GM19467 (cell line): ENCODE measurements at regions not wholly inside any gene's neighbourhood (a gene's known extent, or its start where the extent isn't known, plus 50 kb on each side); places are given as distances from the start of the nearest gene placed in this dataset.

Experiments
- ATAC-seq: cut with Tn5 transposase; IDR thresholded peaks from one replicate; pipeline ENCODE4 v1.9.1; 2021; ENCODE audit warnings: mild to moderate bottlenecking, moderate library complexity; ENCODE audit not compliant: unreplicated experiment

DNA sequence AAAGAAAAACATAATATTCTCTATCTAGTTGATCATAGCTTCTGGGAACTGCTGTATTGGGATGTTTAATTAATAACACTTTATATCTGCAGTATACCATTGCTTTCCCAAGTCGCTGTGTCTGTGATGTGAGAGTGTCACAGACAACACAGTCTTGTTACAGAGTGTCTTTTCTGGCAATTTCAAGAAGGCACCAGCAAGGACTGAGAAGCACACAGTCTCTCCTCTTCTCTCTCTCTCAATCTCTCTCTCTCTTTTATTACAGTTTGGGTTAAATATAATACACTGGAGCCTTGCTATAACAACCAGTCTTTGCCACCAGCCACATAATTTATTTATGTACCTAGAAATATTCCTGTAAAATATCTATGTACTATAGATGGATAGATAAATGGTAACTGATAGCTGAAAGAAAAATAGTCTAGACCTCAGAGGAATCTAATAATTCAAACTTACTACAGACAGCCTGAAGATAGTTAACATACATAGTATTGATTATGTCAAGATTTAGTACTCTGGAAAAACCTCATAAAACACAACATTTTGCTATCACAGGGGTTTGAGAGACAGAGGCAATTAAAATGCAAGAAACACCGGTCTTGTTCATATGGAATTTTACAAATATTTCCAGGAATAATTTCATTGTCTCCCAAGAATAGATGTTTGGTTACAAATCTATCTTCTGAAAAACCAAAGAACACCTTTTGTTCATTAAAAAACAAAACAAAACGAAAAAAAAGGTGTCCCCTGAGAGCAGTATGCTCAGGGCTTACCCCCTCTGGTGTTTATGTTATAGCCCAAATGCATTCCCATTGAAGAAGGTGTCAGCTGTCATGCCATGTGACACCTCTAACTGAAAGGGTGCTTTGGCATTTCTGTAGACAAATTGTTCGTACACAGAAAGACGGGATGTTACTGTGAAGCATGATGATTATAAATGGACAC is 507.8 kb downstream of the TBC1D4 start:
- ATAC-seq, result no peak

DNA sequence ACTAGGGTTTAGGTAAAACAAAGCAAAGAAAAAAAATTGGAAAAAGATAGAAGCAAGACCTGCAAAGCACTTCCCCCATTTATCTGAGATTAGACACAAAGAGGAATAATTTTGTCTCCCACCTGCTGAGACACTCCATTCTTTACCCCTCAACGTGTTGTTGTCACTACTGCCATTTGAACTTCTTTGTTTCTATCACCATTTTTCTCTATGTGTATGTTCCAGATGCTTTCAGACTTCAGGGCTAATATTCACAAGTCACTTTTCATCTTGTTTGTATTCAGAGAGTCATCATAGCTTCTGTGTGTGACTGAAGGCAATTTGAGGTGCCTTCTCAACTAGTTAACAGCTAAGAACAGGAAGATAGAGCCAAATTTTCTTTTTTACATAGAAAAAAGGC is 512.5 kb downstream of the TBC1D4 start:
- no peak for ATAC-seq

DNA sequence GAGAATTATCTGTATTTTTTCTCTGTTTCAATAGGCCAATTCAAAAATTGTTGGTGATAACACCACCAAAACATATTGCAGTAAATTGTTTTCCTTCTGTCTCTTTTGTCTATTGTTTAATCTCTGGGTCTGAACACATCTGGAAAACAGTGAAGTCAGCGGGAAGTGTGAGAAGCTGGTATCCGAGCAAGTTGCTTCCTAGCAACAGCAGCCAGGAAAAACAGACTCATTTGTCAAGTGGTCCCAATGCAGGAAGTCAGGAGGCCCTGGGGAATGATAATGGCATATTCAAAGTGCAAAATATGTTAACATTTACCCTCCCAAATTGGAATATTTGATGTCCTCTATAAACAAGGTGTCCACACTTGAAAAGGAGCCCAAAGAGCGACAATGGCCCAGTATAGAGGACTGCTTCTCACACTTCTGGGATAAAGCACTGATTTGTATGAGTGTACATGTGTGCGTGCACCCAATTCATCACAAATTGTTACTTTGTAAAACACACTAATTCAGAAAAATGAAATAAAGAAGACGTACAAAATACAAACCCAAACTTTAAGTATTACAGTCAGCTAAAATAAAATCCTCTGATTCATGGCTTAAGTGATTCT is 515.0 kb downstream of the TBC1D4 start:
- no peak for ATAC-seq

- no peak for ATAC-seq
Observed at GRCh38 chr13:74966275-74966674, 515.7 kb downstream of the TBC1D4 start.

- no peak for ATAC-seq
Observed at GRCh38 chr13:74945637-74946036, 536.3 kb downstream of the TBC1D4 start.

DNA sequence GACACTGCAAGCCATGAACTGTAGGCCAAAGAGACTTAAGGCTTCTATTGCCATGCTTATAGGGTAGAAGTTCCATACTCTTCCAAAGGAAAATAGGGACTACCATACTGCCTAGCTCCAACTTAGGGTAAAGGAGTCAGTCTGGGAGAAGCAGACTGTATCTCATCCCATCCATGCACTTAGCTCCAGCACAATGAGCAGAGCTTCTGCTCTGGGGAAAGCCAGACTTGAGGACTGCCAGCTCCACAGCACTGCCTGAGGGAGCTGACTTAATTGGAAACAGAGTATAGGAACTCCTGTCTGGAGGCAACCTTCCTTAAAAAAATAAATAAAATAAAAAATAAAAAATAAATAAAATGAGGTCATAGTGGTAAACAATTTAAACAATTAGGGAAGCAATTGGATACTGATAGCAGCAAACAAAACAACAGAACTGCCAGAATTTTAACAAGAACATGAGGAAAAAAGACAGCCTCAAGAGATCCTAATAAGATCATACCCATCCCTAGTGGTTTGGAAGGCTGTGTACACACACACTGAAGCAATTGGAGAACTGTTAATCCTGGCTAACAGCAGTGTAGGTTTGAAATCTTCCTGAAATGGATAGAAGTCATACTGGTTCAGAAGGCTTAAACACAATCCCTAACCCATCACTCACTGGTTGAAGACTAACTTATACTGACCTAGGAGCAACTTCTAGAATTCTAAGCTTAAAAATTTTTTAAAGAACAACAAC is 550.1 kb downstream of the TBC1D4 start:
- ATAC-seq, result no peak

- ATAC-seq, result no peak
Observed at GRCh38 chr13:74930402-74931165, 551.4 kb downstream of the TBC1D4 start.

GRCh38 chr13:74929436-74929835 is 552.5 kb downstream of the TBC1D4 start:
- ATAC-seq, result no peak

DNA sequence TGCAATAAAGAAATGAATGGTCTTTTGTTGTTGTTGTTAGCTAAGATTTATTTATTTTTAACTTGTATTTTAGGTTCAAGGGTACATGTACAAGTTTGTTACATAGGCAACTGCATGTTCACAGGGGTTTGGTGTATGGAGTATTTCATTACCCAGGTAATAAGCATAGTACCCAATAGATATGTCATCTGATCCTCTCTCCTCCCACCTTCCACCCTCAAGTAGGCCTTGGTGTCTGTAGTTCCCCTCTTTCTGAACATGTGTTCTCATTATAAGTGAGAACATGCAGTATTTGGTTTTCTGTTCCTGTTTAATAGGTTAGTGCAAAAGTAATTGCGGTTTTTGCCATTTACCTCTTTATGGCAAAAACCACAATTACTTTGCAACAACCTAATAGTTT is 554.1 kb downstream of the TBC1D4 start:
- no peak for ATAC-seq

- no peak for ATAC-seq
Observed at GRCh38 chr13:74922963-74923362, 559.0 kb downstream of the TBC1D4 start.

DNA sequence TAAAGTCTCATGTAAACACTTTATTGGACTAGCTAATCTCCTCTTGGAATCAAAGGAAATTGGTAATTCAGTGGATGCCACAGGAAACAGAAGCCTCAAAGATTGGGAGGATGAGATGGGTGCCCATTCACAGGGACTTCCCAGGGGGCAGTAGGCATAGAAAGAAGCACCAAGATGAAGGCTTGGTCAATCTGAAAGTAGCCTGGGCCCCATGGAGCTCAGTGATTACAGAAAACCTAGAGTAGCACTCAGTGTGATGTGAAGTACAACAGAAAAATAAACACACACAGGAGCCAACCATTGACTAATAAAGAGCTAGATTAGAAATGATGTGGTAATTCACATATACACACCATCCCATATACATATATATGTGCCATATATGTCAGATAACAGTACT is 560.6 kb downstream of the TBC1D4 start:
- no peak for ATAC-seq

DNA sequence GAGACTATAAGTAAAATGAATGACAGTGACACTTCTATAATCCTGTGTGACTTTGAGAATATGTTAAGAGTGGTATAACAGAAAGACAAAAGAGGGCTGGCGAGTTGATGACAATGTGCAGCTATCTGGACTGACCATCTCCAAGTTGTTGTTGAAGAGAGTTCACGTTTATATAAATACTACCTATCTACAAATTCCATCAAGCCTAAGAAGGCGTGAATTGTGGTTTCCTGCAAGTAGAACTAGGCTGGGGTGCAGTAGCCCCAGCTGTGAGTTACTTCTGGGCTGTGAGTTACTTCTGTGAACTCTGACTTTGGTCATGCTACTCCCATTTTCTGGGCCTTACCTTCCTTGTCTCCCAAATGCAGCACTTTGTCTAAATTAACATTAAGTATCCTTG is 561.0 kb downstream of the TBC1D4 start:
- no peak for ATAC-seq

GRCh38 chr13:74920361-74920760 is 561.6 kb downstream of the TBC1D4 start:
- no peak for ATAC-seq

DNA sequence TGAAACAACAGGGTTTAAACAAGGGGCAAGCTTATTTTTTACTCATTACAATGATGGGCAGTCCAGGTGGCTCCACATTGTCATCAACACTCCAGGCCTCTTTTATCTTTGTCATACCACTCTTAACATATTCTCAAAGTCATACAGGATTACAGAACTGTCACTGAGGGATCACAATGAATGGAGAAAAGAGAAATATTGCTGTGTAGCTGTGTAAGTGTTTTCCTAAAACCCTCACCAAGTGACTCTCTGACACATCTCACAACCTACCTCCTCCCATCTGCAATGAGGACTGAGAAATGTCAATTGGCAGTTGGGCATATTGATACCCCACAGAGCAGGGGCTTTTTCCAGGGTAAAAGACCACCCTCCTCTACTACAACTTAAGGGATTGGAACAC is 562.1 kb downstream of the TBC1D4 start:
- no peak for ATAC-seq

- no peak for ATAC-seq
Observed at GRCh38 chr13:74912898-74913297, 569.1 kb downstream of the TBC1D4 start.

DNA sequence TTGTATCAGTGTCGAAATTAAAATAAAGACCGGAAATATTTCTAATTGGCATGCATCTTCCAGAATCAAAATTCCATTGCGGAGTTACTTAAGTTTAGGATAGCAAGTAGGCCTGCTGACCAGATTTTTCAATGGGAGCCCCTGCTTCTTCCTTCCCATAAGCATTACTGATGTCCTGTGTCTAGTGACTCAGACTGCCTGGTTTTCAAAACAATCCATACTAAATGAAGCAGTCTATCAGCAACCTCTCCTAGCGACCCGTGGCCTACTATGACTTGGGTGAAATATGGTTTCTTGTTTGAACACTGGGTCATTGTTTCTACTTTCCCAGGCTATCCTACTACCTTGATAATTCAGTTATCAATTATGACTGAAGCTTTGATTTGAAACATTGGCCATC is 571.6 kb downstream of the TBC1D4 start:
- ATAC-seq, result no peak

GRCh38 chr13:74907788-74908187 is 574.2 kb downstream of the TBC1D4 start:
- ATAC-seq, result no peak

- no peak for ATAC-seq
Observed at GRCh38 chr13:74904556-74904955, 577.4 kb downstream of the TBC1D4 start.

GRCh38 chr13:74895042-74895796 is 586.8 kb downstream of the TBC1D4 start:
- ATAC-seq, result no peak

- no peak for ATAC-seq
Observed at GRCh38 chr13:74892096-74892495, 589.9 kb downstream of the TBC1D4 start.
